SH-SY5Y (cell line): ENCODE measurements at regions not wholly inside any gene's neighbourhood (a gene's known extent, or its start where the extent isn't known, plus 50 kb on each side); places are given as distances from the start of the nearest gene placed in this dataset.

ENCODE experiments used
- GATA2 ChIP-seq: IDR thresholded peaks from 2 replicates; pipeline ENCODE4 v1.6.1; 2011; ENCODE audit warnings: mild to moderate bottlenecking, low read depth, low read length
- GATA3 ChIP-seq: IDR thresholded peaks from 2 replicates; pipeline ENCODE4 v1.6.1; 2011; ENCODE audit warnings: low read depth, mild to moderate bottlenecking, low read length, moderate library complexity

GRCh38 chr22:44620841-44621257, 81.2 kb upstream of the PRR5 start:
- no peak for TF ChIP-seq GATA2
- no peak for TF ChIP-seq GATA3

DNA sequence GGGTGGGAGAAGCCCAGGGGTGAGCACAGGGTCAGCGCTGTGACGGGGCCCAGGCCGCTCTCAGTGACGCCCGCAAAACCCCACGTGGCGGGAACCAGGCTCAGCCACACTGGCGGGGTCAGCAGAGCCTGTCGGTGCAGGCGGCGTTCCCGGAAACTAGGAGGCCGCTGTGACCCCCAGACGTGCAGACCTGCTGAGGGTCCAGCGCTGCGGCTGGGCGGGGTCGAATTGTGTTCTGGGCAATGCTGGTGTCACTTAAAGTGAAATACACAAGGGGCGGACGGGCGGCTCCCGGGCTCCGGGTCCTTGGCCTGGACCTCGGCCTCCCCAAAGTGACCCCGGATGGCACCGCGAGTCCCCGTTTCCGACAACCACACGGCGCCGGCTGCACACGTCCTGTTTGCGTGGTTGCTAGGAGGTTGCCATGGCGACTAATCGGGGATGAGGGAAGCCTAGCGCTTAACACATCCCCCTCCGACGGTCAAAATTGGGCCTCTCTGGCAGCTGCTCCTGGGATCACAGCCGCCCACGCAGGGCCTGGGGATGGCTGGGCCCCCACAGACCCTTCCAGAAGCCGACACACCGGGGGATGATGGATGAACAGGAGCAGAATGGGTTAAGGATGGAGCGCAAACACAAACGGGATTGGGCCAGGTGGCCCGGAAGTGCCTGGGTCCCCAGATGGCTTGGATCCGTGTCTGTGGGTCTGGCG, 81.7 kb upstream of the PRR5 start:
- TF ChIP-seq GATA3 (no peak), GATA2 (no peak)

DNA sequence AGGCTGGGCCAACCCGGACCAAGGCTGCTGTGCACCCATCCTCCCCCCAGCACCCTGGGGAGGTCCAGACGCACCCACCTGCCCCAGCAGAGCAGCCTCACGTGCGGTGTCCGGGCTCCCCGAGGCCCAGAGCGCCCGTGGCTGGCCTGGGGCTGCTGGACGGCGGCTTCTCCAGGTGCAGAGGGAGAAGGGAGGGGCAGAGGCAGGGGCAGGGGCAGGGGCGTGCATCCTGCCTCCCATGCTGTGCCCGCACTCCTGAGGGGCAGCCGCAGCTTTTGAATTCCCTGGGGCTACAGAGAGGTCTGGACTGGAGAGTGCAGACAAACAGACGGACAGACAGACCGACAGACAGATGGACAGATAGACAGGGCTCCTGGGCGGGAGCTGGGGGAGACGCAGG, 83.6 kb upstream of the PRR5 start:
- TF ChIP-seq GATA2 = peak; percentile 48; the same call in 1 of the 2 replicates
- TF ChIP-seq GATA3 = no peak

DNA sequence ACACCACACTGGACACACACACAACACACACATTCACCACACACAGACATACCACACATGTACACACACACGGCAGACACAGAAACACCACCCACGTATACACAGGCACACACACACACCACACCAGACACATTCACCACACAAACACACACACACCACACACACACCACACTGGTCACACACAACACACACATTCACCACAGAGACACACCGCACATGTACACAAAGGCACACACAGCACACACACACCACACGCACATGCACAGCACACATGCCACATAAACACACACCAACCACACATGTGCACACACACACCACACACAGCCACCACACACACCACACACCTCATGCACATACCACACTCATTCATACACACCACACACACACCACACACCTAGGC, 84.2 kb upstream of the PRR5 start:
- no peak for TF ChIP-seq GATA2
- no peak for TF ChIP-seq GATA3

- no peak for TF ChIP-seq GATA2
- no peak for TF ChIP-seq GATA3
Observed at GRCh38 chr22:44616882-44617655, 84.9 kb upstream of the PRR5 start.

DNA sequence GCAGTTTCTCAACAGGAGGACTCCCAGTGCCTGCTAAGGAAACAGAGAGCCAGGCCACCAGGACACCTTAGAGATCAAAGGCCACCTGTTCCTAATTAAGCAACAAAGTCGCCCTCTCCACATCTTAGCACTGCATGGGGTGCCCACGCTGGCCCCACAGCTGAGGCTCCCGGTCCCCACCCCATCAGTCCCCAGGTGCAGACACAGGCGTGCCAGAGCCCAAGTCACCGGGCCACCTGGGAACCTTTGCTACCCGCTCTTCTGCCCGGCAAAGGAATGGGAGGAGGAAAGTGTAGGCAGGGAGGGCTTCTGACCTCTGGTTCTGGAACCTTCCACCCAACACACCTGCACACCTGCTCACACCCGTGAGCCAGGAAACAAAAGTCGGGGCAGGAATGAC, 85.5 kb upstream of the PRR5 start:
- TF ChIP-seq GATA2 = no peak
- TF ChIP-seq GATA3 = no peak

DNA sequence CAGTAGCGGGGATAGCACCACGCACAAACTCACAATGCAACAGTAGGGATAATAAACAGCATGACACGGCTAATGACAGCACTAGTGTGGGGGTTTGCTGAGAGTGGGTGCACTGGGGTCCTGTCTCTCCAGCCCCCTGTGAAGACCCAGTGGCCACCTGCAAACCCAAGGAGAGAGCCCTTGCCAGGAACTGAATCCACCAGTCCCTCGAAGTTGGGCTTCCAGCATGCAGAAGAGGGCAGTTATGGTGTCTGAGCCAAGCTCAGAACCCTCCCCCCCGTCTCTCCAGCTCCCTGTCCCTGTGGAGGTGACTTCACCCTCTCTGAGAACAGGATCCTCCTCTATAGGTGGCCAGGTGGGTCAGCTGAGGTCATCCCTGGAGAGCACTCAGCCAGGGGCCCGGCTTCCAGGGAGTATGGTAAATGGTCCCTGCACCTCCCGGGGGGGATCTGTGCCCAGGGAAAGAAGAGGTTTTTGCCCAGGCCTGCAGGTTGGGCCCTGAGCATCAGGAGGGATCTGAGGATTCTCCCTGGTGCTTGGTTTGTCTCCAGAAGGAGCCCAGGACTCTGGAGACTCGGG, 86.3 kb upstream of the PRR5 start:
- TF ChIP-seq GATA3 (no peak), GATA2 (no peak)

DNA sequence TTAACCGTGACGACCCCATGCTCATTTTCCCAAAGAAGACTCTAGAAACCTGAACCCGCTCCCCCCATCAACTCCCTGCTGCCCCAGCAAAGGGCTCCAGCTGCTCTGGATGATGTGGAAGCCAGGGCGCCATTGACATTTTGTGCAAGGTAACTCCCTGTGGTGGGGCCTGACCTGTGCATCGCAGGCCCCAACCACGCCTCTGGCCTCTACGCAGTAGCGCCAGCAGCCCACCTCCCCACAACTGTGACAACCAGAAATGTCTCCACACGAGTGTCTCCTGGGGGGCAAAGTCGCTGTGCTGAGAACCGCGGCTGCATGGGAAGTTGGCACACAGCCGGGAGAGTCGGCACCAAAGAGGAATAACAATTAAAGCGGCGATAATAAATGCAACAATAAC, 86.9 kb upstream of the PRR5 start:
- TF ChIP-seq GATA2 (no peak), GATA3 (no peak)

GRCh38 chr22:44613196-44613595, 88.8 kb upstream of the PRR5 start:
- no peak for TF ChIP-seq GATA3
- no peak for TF ChIP-seq GATA2

GRCh38 chr22:44611880-44612496, 90.0 kb upstream of the PRR5 start:
- TF ChIP-seq GATA2 = no peak
- TF ChIP-seq GATA3 = no peak

DNA sequence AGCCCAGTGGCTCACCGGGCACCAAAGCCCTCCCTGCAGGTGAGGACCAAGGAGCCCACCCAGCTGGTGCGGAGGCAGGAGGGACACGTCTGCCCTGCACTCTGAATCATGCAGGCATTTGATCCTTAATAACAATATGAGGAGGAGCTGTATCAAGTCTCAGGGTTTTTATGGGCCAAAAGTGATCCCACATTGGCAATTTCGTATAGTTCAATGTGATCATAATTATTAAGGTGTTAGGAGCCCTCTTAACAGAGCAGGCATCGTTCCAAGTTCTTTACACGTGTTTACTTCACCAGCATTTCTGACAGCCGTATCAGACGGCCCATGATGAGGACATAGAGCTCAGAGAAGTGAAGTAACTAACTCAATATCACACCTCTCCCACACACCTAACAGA, 91.9 kb upstream of the PRR5 start:
- TF ChIP-seq GATA3 = no peak
- no peak for TF ChIP-seq GATA2

DNA sequence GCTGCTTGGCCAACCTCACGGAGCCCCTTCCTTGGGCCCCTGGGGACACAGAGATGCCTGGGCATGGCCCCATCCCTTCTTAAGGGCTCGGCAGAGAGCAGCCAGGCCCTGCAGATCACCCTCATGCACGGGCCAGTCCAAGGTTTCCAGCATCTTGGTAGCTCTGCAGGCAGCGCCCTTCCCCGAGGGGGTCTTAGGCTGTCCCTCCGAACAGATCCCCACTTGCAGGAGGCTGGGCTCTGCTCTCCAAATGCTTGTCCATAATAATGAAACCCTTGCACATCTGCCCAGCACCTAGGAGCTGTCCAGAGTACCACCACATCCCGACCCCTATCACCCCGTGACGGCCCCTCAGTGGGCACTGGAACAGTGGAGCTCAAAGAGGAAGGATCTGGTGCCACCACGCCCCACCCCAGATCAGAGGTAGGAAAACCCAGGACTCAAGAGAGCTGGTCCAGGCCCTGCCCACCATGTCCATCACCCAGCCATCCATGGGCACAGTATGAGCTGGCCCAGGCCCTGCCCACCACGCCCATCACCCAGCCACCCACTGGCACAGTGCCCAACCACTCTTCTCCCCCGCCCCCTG, 92.5 kb upstream of the PRR5 start:
- TF ChIP-seq GATA3 (no peak), GATA2 (no peak)

DNA sequence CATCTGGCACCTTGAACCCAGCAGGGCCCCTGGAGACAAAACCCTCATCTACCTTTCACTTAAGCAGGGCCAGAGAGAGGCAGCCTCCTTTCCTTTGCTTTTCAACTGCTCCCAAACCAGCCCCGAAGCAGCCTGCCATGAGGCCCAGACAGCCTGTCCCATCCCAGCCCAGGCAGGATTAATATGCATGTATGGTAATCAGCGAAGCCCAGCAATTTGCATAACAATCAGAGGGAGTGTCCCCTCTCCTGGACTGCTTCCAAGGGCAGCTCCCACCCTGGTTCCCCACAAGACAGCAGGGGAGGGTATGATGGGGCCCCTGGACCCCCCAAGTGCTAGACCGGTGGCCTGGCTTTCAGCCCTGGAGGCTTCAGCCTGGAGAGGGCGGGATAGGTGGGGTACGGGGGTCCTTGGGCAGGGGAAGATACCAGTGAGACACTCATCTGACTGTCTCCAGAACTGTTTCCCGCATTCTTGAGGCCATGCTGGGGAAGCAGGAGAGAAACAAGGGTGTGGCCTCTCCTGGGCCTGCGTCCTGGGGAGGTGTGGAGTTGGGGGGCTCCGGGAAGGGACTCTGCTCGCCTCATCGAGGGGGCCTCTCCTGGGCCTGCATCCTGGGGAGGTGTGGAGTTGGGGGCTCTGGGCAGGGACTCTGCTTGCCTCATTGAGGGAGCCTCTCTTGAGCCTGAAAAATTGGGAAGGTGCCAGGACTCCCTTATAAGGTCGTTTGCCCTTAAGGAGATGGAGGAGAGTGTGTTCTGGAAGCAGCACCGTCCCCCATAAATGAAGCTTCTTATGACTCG, 93.2 kb upstream of the PRR5 start:
- no peak for TF ChIP-seq GATA2
- TF ChIP-seq GATA3 = no peak

GRCh38 chr22:44606126-44606525, 95.9 kb upstream of the PRR5 start:
- TF ChIP-seq GATA2 (no peak), GATA3 (no peak)
